ENCODE measurements at regions not wholly inside any gene's neighbourhood (a gene's known extent, or its start where the extent isn't known, plus 50 kb on each side); places are given as distances from the start of the nearest gene placed in this dataset.

DNA sequence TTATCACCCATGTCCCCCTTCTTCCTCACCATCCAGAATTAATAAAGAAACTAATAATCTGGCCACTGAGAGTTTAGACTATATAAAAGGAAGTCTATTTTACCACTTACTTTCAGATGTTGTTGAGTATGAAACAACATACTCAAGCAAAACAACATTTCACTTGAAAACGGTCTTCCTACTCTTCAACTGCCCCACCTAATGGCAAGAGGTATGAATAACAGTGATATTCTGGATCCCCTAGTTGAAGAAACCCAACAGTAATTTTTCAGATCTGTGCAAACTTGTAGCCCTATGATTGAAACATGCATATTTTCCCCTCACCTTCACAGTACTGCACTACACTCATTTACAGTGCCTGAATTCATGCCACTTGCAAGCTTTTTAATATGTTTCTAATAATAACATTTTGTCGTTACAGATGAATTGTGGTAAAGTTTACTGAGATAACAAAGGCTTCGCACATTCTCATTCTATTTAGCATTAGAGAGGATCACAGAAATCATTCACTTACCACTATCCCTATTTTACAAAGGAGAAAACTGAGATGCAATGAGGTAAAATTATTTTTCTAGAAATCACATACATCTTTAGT lies 267.9 kb upstream of the PDE4D start:
- no peak overlapping the region for H3K9ac ChIP-seq (ENCODE audit: low read length)
- no peaks in the 10 kb centered on the region for H3K36me3 ChIP-seq (ENCODE audit: insufficient read depth, low read length)
- Mint-ChIP-seq H3K36me3 (ENCODE audit: low read depth, unreplicated experiment) (no peaks in the 10 kb centered on the region), H3K27ac (ENCODE audit: unreplicated experiment) (no peak overlapping the region), H3K4me3 (ENCODE audit: unreplicated experiment) (no peak overlapping the region), H3K9me3 (ENCODE audit: unreplicated experiment) (no peaks in the 10 kb centered on the region), H3K4me1 (ENCODE audit: low read depth, unreplicated experiment) (peaks cover 17% of the 10 kb centered on the region), H3K27me3 (ENCODE audit: low read depth, unreplicated experiment) (no peaks in the 10 kb centered on the region)
- H2AFZ ChIP-seq (ENCODE audit: low read depth, low read length): no peak overlapping the region
- no peak overlapping the region for H3K27ac ChIP-seq (ENCODE audit: low read depth, low read length)
- H3K79me2 ChIP-seq (ENCODE audit: insufficient read depth, low read length): no peaks in the 10 kb centered on the region
- H4K20me1 ChIP-seq (ENCODE audit: insufficient read depth, low read length): no peaks in the 10 kb centered on the region
- DNase-seq (ENCODE audit: low read depth) (peak; percentile 25), FAIRE-seq (no peak)
- no peaks in the 10 kb centered on the region for H3K9me3 ChIP-seq (ENCODE audit: insufficient read depth, low read depth, low read length)
- no peak overlapping the region for H3K4me2 ChIP-seq (ENCODE audit: low read length)
- H3K4me3 ChIP-seq (ENCODE audit: insufficient read depth, low read depth, low read length): no peak overlapping the region
- no peaks in the 10 kb centered on the region for H3K27me3 ChIP-seq (ENCODE audit: insufficient read depth, low read length)
- no peak for TF ChIP-seq EZH2 (IDR thresholded peaks at IDR 0.05; ENCODE audit: insufficient read depth, low read length)
- TF ChIP-seq, protein P1, sequence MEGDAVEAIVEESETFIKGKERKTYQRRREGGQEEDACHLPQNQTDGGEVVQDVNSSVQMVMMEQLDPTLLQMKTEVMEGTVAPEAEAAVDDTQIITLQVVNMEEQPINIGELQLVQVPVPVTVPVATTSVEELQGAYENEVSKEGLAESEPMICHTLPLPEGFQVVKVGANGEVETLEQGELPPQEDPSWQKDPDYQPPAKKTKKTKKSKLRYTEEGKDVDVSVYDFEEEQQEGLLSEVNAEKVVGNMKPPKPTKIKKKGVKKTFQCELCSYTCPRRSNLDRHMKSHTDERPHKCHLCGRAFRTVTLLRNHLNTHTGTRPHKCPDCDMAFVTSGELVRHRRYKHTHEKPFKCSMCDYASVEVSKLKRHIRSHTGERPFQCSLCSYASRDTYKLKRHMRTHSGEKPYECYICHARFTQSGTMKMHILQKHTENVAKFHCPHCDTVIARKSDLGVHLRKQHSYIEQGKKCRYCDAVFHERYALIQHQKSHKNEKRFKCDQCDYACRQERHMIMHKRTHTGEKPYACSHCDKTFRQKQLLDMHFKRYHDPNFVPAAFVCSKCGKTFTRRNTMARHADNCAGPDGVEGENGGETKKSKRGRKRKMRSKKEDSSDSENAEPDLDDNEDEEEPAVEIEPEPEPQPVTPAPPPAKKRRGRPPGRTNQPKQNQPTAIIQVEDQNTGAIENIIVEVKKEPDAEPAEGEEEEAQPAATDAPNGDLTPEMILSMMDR (IDR thresholded peaks at IDR 0.05; ENCODE audit: insufficient read depth, low read depth, low read length): peak; percentile 65
- H3K4me1 ChIP-seq (ENCODE audit: insufficient read depth, low read length): no peaks in the 10 kb centered on the region

- TF ChIP-seq, protein P1 (IDR thresholded peaks at IDR 0.05; ENCODE audit: insufficient read depth, low read depth, low read length): no peak
- no peak for TF ChIP-seq EZH2 (IDR thresholded peaks at IDR 0.05; ENCODE audit: insufficient read depth, low read length)
- Histone ChIP-seq H3K9ac (ENCODE audit: low read length) (no peak overlapping the region), H3K9me3 (ENCODE audit: insufficient read depth, low read depth, low read length) (no peaks in the 10 kb centered on the region), H3K79me2 (ENCODE audit: insufficient read depth, low read length) (no peaks in the 10 kb centered on the region), H3K4me1 (ENCODE audit: insufficient read depth, low read length) (no peaks in the 10 kb centered on the region), H3K4me2 (ENCODE audit: low read length) (no peak overlapping the region), H3K27me3 (ENCODE audit: insufficient read depth, low read length) (no peaks in the 10 kb centered on the region), H2AFZ (ENCODE audit: low read depth, low read length) (no peak overlapping the region), H3K27ac (ENCODE audit: low read depth, low read length) (no peak overlapping the region), H3K4me3 (ENCODE audit: insufficient read depth, low read depth, low read length) (no peak overlapping the region), H4K20me1 (ENCODE audit: insufficient read depth, low read length) (no peaks in the 10 kb centered on the region), H3K36me3 (ENCODE audit: insufficient read depth, low read length) (no peaks in the 10 kb centered on the region)
- H3K4me3 Mint-ChIP-seq (ENCODE audit: unreplicated experiment): no peak overlapping the region
- no peaks in the 10 kb centered on the region for H3K36me3 Mint-ChIP-seq (ENCODE audit: low read depth, unreplicated experiment)
- no peak overlapping the region for H3K27ac Mint-ChIP-seq (ENCODE audit: unreplicated experiment)
- H3K9me3 Mint-ChIP-seq (ENCODE audit: unreplicated experiment): no peaks in the 10 kb centered on the region
- peaks cover 7% of the 10 kb centered on the region for H3K4me1 Mint-ChIP-seq (ENCODE audit: low read depth, unreplicated experiment)
- DNase-seq (ENCODE audit: low read depth): no peak
- no peaks in the 10 kb centered on the region for H3K27me3 Mint-ChIP-seq (ENCODE audit: low read depth, unreplicated experiment)
- FAIRE-seq: no peak
These were observed 255.6 kb upstream of the PDE4D start for GRCh38 chr5:60149081-60149480.

GRCh38 chr5:60148366-60148765 lies 254.8 kb upstream of the PDE4D start:
- FAIRE-seq: peak; percentile 23
- Histone ChIP-seq H4K20me1 (ENCODE audit: insufficient read depth, low read length) (no peaks in the 10 kb centered on the region), H3K4me3 (ENCODE audit: insufficient read depth, low read depth, low read length) (no peak overlapping the region), H3K27me3 (ENCODE audit: insufficient read depth, low read length) (no peaks in the 10 kb centered on the region), H2AFZ (ENCODE audit: low read depth, low read length) (no peak overlapping the region), H3K27ac (ENCODE audit: low read depth, low read length) (no peak overlapping the region), H3K79me2 (ENCODE audit: insufficient read depth, low read length) (no peaks in the 10 kb centered on the region), H3K4me2 (ENCODE audit: low read length) (no peak overlapping the region), H3K9ac (ENCODE audit: low read length) (no peak overlapping the region), H3K9me3 (ENCODE audit: insufficient read depth, low read depth, low read length) (no peaks in the 10 kb centered on the region), H3K4me1 (ENCODE audit: insufficient read depth, low read length) (no peaks in the 10 kb centered on the region), H3K36me3 (ENCODE audit: insufficient read depth, low read length) (no peaks in the 10 kb centered on the region)
- Mint-ChIP-seq H3K27me3 (ENCODE audit: low read depth, unreplicated experiment) (no peaks in the 10 kb centered on the region), H3K27ac (ENCODE audit: unreplicated experiment) (no peak overlapping the region), H3K36me3 (ENCODE audit: low read depth, unreplicated experiment) (no peaks in the 10 kb centered on the region), H3K9me3 (ENCODE audit: unreplicated experiment) (no peaks in the 10 kb centered on the region), H3K4me3 (ENCODE audit: unreplicated experiment) (no peak overlapping the region), H3K4me1 (ENCODE audit: low read depth, unreplicated experiment) (peaks cover 7% of the 10 kb centered on the region)
- DNase-seq (ENCODE audit: low read depth): peak; percentile 46
- TF ChIP-seq EZH2 (IDR thresholded peaks at IDR 0.05; ENCODE audit: insufficient read depth, low read length): no peak
- TF ChIP-seq, protein P1 (IDR thresholded peaks at IDR 0.05; ENCODE audit: insufficient read depth, low read depth, low read length): no peak
